HCT116 (cell line): ENCODE measurements at regions not wholly inside any gene's neighbourhood (a gene's known extent, or its start where the extent isn't known, plus 50 kb on each side); places are given as distances from the start of the nearest gene placed in this dataset.

ENCODE experiments used
- ATAC-seq: fragments of 200-7000 bp; cut with Tn5 transposase; 2 replicates; pipeline ENCODE4 v1.9.1; 2020; ENCODE audit warnings: mild to moderate bottlenecking, moderate library complexity
- BruUV-seq: library from RNA; stranded (reverse); fragments of 400-500 nt; replicated peaks from 2 replicates; lab custom pipeline; 2021; lab: Mats Ljungman, UMichigan
- CTCF ChIA-PET: fragments of 300-600 bp; sonication (Branson Sonifier 250); formaldehyde crosslinking; loops from one replicate; lab custom pipeline; 2021; ENCODE audit warnings: antibody characterized with exemption; lab: Charles Lee
- POLR2A ChIA-PET: fragments of 300-600, 350-600 bp; sonication (Branson Sonifier 250); formaldehyde crosslinking; loops from one replicate; lab custom pipeline; 2021; ENCODE audit warnings: antibody characterized with exemption; lab: Charles Lee
- RAD21 ChIA-PET, 2 experiments: fragments of 300-600 bp; sonication (Branson Sonifier 250); formaldehyde crosslinking; loops; one replicate each; lab custom pipeline; 2023; ENCODE audit warnings: low total read pairs in 2 of 2; ENCODE audit not compliant: uncharacterized antibody in 2 of 2, unreplicated experiment in 2 of 2, low non-redundant PET in 1 of 2; lab: Charles Lee
- DNase-seq: peaks from one replicate; pipeline ENCODE4 v3.0.0-alpha.2; 2010; ENCODE audit warnings: low read depth, low spot score
- H2AFZ ChIP-seq: fragments of 200-600 bp; shearing (Covaris generic), sonication (generic); 2 replicates; pipeline ENCODE4 v1.6.1; 2017; ENCODE audit warnings: low read depth, mixed run types, mixed read lengths, antibody characterized with exemption, low read length; ENCODE audit not compliant: poor library complexity, severe bottlenecking
- H3K27ac ChIP-seq: 2 replicates; pipeline ENCODE4 v1.5.1; 2012; ENCODE audit warnings: low read depth, low read length
- H3K27me3 ChIP-seq: fragments of 200-600 bp; sonication (generic); 2 replicates; pipeline ENCODE4 v1.6.1; 2016; ENCODE audit warnings: mixed run types, low read length, mixed read lengths; ENCODE audit not compliant: insufficient read depth
- H3K36me3 ChIP-seq, 2 experiments: fragments of 200-500 bp in 1 of 2; fragments of 200-600 bp in 1 of 2; sonication (Bioruptor generic) in 1 of 2; sonication (generic) in 1 of 2; 2 replicates each; pipeline versions ENCODE4 v1.5.1 to v1.6.1; 2014 to 2016; ENCODE audit warnings: low read length in 2 of 2, inconsistent platforms in 1 of 2, mixed read lengths in 1 of 2, mixed run types in 1 of 2; ENCODE audit not compliant: insufficient read depth in 2 of 2, control insufficient read depth in 1 of 2
- H3K4me1 ChIP-seq, 2 experiments: fragments of 200-600 bp in 1 of 2; sonication (generic) in 1 of 2; 2 replicates each; pipeline versions ENCODE4 v1.5.1 to v1.6.1; 2012 to 2017; ENCODE audit warnings: low read length in 2 of 2, inconsistent platforms in 1 of 2, mild to moderate bottlenecking in 1 of 2, mixed read lengths in 1 of 2, mixed run types in 1 of 2, moderate library complexity in 1 of 2; ENCODE audit not compliant: insufficient read depth in 2 of 2, control insufficient read depth in 1 of 2
- H3K4me2 ChIP-seq: fragments of 200-600 bp; sonication (generic); 2 replicates; pipeline ENCODE4 v1.6.1; 2017; ENCODE audit warnings: mixed run types, low read length, mixed read lengths
- H3K4me3 ChIP-seq, 2 experiments: fragments of 200-600 bp in 1 of 2; sonication (generic) in 1 of 2; replicated peaks in 1 of 2; 2 replicates each; pipeline ENCODE4 v1.5.1; 2011 to 2016; ENCODE audit warnings: low read length in 2 of 2, control low read depth in 1 of 2, low read depth in 1 of 2, mild to moderate bottlenecking in 1 of 2, mixed read lengths in 1 of 2, mixed run types in 1 of 2
- H3K79me2 ChIP-seq: fragments of 200-600 bp; sonication (generic); 2 replicates; pipeline ENCODE4 v1.6.1; 2017; ENCODE audit warnings: mild to moderate bottlenecking, mixed run types, low read length, moderate library complexity, mixed read lengths; ENCODE audit not compliant: insufficient read depth
- H3K9ac ChIP-seq: fragments of 200-600 bp; sonication (generic); 2 replicates; pipeline ENCODE4 v1.6.1; 2016; ENCODE audit warnings: low read length, mixed read lengths
- H3K9me2 ChIP-seq: fragments of 200-600 bp; sonication (generic), shearing (Covaris generic); 2 replicates; pipeline ENCODE4 v1.6.1; 2017; ENCODE audit warnings: mixed run types, mild to moderate bottlenecking, moderate library complexity; ENCODE audit not compliant: insufficient read depth
- H3K9me3 ChIP-seq, 2 experiments: fragments of 200-500 bp in 1 of 2; fragments of 200-600 bp in 1 of 2; sonication (Bioruptor generic) in 1 of 2; sonication (generic) in 1 of 2; 2 replicates each; pipeline ENCODE4 v1.6.1; 2014 to 2017; ENCODE audit warnings: low read length in 2 of 2, mixed read lengths in 2 of 2, inconsistent platforms in 1 of 2, low read depth in 1 of 2, mild to moderate bottlenecking in 1 of 2, mixed run types in 1 of 2, moderate library complexity in 1 of 2; ENCODE audit not compliant: control insufficient read depth in 1 of 2, insufficient read depth in 1 of 2
- H4K20me1 ChIP-seq: fragments of 200-600 bp; sonication (generic), shearing (Covaris generic); 2 replicates; pipeline ENCODE4 v1.6.1; 2017; ENCODE audit warnings: mixed run types, mild to moderate bottlenecking, moderate library complexity; ENCODE audit not compliant: insufficient read depth
- CBX3 ChIP-seq: IDR thresholded peaks from 2 replicates; pipeline ENCODE4 v1.6.1; 2012; ENCODE audit warnings: low read depth
- CEBPB ChIP-seq: IDR thresholded peaks from 2 replicates; pipeline ENCODE4 v1.6.1; 2012; ENCODE audit warnings: low read depth
- ELF1 ChIP-seq: IDR thresholded peaks from 2 replicates; pipeline ENCODE4 v1.6.1; 2012; ENCODE audit warnings: low read depth, borderline replicate concordance
- EZH2 ChIP-seq: fragments of 200-600 bp; sonication (generic); IDR thresholded peaks from 2 replicates; pipeline ENCODE4 v1.6.1; 2017; ENCODE audit warnings: antibody characterized with exemption, mixed run types
- FOSL1 ChIP-seq: IDR thresholded peaks from 2 replicates; pipeline ENCODE4 v1.6.1; 2012; ENCODE audit warnings: low read depth
- MAX ChIP-seq: IDR thresholded peaks from 2 replicates; pipeline ENCODE4 v1.6.1; 2012
- POLR2A ChIP-seq: IDR thresholded peaks from 2 replicates; pipeline ENCODE4 v1.7.0; 2011; ENCODE audit warnings: borderline replicate concordance; ENCODE audit not compliant: insufficient read depth, insufficient read length; ENCODE audit errors: extremely low read depth
- POLR2AphosphoS5 ChIP-seq: IDR thresholded peaks from 2 replicates; pipeline ENCODE4 v1.6.1; 2011; ENCODE audit warnings: mild to moderate bottlenecking, low read depth, low read length, moderate library complexity
- RAD21 ChIP-seq: IDR thresholded peaks from 2 replicates; pipeline ENCODE4 v1.6.1; 2012; ENCODE audit warnings: low read depth, mild to moderate bottlenecking
- REST ChIP-seq: IDR thresholded peaks from 2 replicates; pipeline ENCODE4 v1.6.1; 2012; ENCODE audit warnings: low read depth
- SIN3A ChIP-seq: IDR thresholded peaks from 2 replicates; pipeline ENCODE4 v1.6.1; 2012; ENCODE audit warnings: low read depth
- SP1 ChIP-seq: IDR thresholded peaks from 2 replicates; pipeline ENCODE4 v1.6.1; 2012; ENCODE audit warnings: low read depth
- TCF7L2 ChIP-seq: IDR thresholded peaks from 2 replicates; pipeline ENCODE4 v1.7.0; 2011; ENCODE audit warnings: borderline replicate concordance, inconsistent platforms; ENCODE audit not compliant: insufficient read depth, insufficient read length; ENCODE audit errors: extremely low read depth
- ZBTB33 ChIP-seq: IDR thresholded peaks from 2 replicates; pipeline ENCODE4 v1.6.1; 2011; ENCODE audit warnings: mild to moderate bottlenecking, low read length, moderate library complexity; ENCODE audit not compliant: insufficient replicate concordance; ENCODE audit errors: extremely low read depth
- ZNF274 ChIP-seq: fragments of 200-500 bp; sonication (Bioruptor generic); IDR thresholded peaks from 2 replicates; pipeline ENCODE4 v1.6.1; 2014; ENCODE audit warnings: mild to moderate bottlenecking, low read depth, low read length, inconsistent platforms
- intact Hi-C: fragments of 100-400 bp; cut with micrococcal nuclease; formaldehyde crosslinking; loops from 2 replicates; pipeline ENCODE4 v1.10.0; 2022

- H4K20me1 ChIP-seq, result no peaks in the 10 kb centered on the region
- H3K27me3 ChIP-seq, result no peaks in the 10 kb centered on the region
- H3K9me2 ChIP-seq, result no peaks in the 10 kb centered on the region
- no peak overlapping the region for H2AFZ ChIP-seq
- no peaks in the 10 kb centered on the region for H3K79me2 ChIP-seq
- no peak for ATAC-seq
- CTCF ChIA-PET, result no interaction called here
- peaks cover 11 to 13% of the 10 kb centered on the region in 2 experiments; a peak in 2 of 4 replicates for H3K9me3 ChIP-seq
- H3K4me2 ChIP-seq, result no peak overlapping the region
- no TSS peak for BruUV-seq
- RAD21 ChIA-PET, result no interaction called here
- intact Hi-C loops, result no loop called here
- H3K27ac ChIP-seq, result no peak overlapping the region
- POLR2A ChIA-PET, result no interaction called here
- H3K36me3 ChIP-seq, result no peaks in the 10 kb centered on the region
- TF ChIP-seq REST, result no peak
- no peak for TF ChIP-seq ZNF274
- TF ChIP-seq POLR2AphosphoS5, result no peak
- no peak for TF ChIP-seq SIN3A
- no peak for TF ChIP-seq SP1
- TF ChIP-seq TCF7L2, result no peak
- TF ChIP-seq CBX3, result no peak
- no peak for TF ChIP-seq EZH2
- no peak for TF ChIP-seq POLR2A
- TF ChIP-seq RAD21, result no peak
- no peak for TF ChIP-seq FOSL1
- no peak for TF ChIP-seq ELF1
- no peak for TF ChIP-seq CEBPB
- no peak for TF ChIP-seq MAX
- TF ChIP-seq ZBTB33, result no peak
- H3K4me1 ChIP-seq, result no peaks in the 10 kb centered on the region
- no peak overlapping the region for H3K4me3 ChIP-seq
- no peak for DNase-seq
- no peak overlapping the region for H3K9ac ChIP-seq
These were observed 249.6 kb downstream of the IZUMO3 start for GRCh38 chr9:24296124-24296523.
